OCI-LY3 (cell line): ENCODE measurements at regions not wholly inside any gene's neighbourhood (a gene's known extent, or its start where the extent isn't known, plus 50 kb on each side); places are given as distances from the start of the nearest gene placed in this dataset.
"Not testable (repeated sequence)": the region's sequence is repeated elsewhere in the genome, so short reads cannot be mapped to it uniquely, and the experiment has no call there.

Experiments used
- EZH2phosphoT487 ChIP-seq: fragments of 200-600 bp; shearing (Covaris generic); IDR thresholded peaks from 2 replicates; pipeline ENCODE4 v1.6.1; 2018; ENCODE audit warnings: antibody characterized with exemption, mixed run types, low read depth
- TF ChIP-seq, protein P1 (sequence below): fragments of 200-600, 300-600 bp; sonication (generic); IDR thresholded peaks from 2 replicates; pipeline ENCODE4 v1.5.1; 2014; ENCODE audit warnings: antibody characterized with exemption, low read length, low read depth

DNA sequence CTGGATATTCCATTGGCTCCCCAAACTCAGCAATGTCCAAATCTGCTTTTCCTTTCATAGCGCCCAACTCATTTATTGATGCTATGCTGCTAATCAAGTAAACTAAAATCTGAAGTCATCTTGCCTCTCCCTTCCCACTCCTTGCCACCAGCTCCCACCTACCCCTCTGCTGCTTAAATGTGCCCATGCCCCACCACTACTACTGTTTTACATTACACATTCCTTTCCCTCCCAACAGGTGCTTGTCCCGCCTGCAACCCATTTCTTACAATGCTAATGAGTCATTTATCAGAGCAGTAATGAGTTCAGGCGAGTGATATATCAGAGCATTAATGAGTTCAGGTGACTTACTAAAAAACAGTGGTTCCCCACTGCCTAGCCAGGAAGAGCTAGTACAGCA, 67.2 kb downstream of the SYT15 start:
- TF ChIP-seq, protein P1, sequence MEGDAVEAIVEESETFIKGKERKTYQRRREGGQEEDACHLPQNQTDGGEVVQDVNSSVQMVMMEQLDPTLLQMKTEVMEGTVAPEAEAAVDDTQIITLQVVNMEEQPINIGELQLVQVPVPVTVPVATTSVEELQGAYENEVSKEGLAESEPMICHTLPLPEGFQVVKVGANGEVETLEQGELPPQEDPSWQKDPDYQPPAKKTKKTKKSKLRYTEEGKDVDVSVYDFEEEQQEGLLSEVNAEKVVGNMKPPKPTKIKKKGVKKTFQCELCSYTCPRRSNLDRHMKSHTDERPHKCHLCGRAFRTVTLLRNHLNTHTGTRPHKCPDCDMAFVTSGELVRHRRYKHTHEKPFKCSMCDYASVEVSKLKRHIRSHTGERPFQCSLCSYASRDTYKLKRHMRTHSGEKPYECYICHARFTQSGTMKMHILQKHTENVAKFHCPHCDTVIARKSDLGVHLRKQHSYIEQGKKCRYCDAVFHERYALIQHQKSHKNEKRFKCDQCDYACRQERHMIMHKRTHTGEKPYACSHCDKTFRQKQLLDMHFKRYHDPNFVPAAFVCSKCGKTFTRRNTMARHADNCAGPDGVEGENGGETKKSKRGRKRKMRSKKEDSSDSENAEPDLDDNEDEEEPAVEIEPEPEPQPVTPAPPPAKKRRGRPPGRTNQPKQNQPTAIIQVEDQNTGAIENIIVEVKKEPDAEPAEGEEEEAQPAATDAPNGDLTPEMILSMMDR: not testable (repeated sequence)
- not testable (repeated sequence) for TF ChIP-seq EZH2phosphoT487
